HG02884 (cell line): ENCODE measurements at regions not wholly inside any gene's neighbourhood (a gene's known extent, or its start where the extent isn't known, plus 50 kb on each side); places are given as distances from the start of the nearest gene placed in this dataset.

Source experiments
- ATAC-seq: cut with Tn5 transposase; IDR thresholded peaks from one replicate; pipeline ENCODE4 v1.9.1; 2021; ENCODE audit warnings: mild to moderate bottlenecking, moderate library complexity; ENCODE audit not compliant: unreplicated experiment

- ATAC-seq, result no peak
Measured at GRCh38 chr18:26745288-26746181, 120.0 kb downstream of the AQP4 start.

DNA sequence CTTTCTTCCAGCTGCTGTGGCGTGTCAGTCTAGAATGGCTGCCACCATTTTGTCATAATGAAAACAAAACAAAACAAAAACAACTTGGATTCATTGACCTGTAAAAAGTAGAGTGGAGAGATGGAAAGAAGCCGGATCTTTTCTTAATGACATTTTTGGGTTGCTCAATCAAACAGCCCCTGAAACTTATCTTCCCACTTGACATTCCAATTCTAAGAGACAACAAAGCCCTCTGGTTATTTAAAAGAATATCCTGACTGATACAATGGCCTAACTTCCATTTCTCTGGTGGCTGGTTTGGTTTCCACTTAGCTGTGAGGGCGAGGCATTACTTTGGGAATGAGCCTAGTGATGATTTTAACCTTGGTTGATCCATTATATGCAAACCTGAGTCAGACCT, 123.7 kb downstream of the AQP4 start:
- ATAC-seq, result no peak

DNA sequence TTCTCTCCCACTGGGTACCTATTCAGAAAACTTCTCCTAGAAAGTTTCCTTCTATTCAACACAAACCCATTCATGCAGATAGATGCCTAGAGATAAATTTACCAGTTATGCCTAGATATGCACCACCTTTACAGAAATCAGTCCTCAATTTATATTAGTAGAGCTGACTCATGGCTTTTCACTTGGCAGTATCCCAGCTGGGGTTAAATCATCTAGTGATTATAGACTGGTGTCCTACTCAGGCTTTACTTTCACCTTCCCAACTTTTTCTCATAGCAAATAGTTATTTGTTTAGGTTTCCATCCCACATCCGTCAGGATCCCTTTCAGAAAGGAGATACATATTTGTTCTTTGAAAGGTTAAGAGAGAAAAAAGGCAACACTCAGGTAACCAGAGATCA, 124.5 kb downstream of the AQP4 start:
- ATAC-seq, result no peak

DNA sequence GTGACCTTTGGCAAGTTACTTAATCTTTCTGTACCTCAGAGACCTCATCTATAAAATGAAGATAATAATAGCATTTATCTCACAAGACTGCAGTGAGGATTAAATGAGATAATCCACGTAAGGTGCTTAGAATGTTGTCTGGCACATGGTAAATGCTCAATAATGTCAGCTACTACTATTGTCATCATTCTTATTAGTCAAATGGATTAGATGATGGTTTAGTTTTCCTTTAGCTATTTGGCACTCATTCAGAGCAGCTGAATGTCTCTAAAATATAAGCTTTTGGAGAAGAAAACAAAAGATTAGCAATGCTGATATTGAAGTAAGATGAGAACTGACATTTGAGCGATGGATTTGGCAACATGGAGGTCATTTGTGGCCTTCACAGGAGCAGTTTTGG, 125.1 kb downstream of the AQP4 start:
- ATAC-seq, result no peak

DNA sequence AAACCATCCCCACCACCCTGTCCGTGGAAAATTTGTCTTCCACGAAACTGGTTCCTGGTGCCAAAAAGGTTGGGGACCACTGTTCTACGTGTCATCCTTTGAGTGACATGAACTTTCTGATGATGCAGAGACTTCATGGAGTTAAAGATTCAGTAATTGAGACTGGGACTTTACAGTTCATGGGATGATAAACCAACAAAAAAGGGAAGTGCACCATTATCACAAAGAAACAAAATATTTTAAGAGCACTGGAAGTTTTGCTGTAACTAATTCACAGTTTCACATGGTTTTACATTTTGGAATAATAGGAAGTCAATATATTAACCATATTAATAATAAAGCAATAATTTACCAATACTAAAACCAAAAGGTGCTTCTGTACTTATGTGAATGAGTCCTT, 126.8 kb downstream of the AQP4 start:
- no peak for ATAC-seq

- ATAC-seq, result no peak
Measured at GRCh38 chr18:26736301-26736700, 129.2 kb downstream of the AQP4 start.

GRCh38 chr18:26734760-26735159, 130.7 kb downstream of the AQP4 start:
- no peak for ATAC-seq

- ATAC-seq, result no peak
Measured at GRCh38 chr18:26729449-26729848, 136.1 kb downstream of the AQP4 start.

- ATAC-seq, result no peak
Measured at GRCh38 chr18:26729008-26729407, 136.5 kb downstream of the AQP4 start.

- ATAC-seq, result no peak
Measured at GRCh38 chr18:26723981-26724380, 141.5 kb downstream of the AQP4 start.

- ATAC-seq, result no peak
Measured at GRCh38 chr18:26722565-26722931, 143.0 kb downstream of the AQP4 start.

DNA sequence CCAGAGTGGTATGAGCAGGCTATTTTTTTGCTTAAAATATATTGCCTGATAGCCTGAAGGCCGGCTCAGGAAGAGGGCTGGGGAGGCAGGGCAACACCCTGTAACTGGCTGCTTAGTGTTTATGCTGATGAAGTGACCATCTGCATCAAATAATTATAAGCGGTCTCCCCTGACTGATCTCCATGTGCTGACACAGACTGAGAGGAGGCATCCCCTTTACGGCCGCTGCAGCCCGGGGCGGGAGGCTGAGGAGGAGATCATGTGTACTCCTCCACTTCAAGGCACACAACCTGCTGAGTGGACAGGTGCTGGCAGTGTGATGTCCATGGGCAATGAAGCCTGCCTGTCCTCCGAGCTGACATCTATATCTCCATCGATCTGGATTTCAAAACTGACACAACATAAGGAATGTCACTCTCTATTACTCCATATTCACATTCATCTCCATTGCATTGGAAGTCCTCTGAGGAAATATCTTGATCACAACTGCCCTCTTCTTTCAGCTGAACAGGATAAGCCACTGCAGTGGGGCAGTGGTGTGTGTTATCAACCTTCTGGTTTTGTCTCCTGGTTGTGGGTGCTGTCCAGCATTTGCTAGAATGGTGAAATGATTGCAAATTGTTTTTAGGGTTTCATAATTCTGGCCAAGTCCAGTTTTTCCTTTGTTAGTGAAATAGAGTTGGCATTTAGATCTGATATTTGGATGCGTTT, 143.5 kb downstream of the AQP4 start:
- ATAC-seq, result no peak

- no peak for ATAC-seq
Measured at GRCh38 chr18:26719896-26720295, 145.6 kb downstream of the AQP4 start.

GRCh38 chr18:26717123-26717719, 148.3 kb downstream of the AQP4 start:
- no peak for ATAC-seq

- no peak for ATAC-seq
Measured at GRCh38 chr18:26714739-26715138, 150.8 kb downstream of the AQP4 start.

DNA sequence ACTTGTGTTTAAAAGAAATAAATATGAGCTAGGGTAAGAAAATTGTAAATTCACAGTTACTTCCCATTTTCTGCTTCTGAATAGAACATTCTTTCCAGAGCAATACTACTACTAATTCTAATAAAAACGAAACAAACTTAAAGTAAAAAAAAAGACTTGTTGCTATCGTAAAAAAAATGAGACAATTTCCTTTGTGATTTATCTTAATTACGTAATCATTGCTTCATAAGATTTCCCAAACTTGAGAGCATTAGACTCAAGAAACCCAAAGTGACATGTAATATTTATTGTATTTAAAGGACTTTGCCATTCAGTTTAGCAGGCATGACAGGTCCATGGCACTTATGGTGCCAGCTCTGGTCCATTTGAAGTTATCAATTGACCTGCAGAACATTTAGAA, 153.8 kb downstream of the AQP4 start:
- ATAC-seq, result no peak

- peak; percentile 95 for ATAC-seq
Measured at GRCh38 chr18:26710470-26711096, 154.9 kb downstream of the AQP4 start.

DNA sequence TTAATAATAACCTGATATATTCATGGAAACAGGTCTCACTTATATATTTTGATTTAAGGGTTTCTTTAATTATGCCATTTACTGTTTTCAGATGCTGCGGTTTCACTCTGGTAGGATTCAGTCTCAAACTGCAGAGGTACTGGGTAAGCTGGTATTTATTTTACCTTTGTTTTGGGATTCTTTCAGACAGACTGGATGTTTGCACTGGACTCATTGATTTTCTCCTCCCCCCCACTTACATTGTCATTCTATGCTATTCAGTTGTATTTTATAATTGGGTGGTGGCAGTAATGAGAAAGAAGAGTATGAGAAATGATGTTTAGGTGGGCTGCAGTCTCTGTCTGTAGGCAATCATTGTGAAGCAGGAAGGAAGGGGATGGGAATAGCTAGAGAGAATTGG, 155.6 kb downstream of the AQP4 start:
- no peak for ATAC-seq

DNA sequence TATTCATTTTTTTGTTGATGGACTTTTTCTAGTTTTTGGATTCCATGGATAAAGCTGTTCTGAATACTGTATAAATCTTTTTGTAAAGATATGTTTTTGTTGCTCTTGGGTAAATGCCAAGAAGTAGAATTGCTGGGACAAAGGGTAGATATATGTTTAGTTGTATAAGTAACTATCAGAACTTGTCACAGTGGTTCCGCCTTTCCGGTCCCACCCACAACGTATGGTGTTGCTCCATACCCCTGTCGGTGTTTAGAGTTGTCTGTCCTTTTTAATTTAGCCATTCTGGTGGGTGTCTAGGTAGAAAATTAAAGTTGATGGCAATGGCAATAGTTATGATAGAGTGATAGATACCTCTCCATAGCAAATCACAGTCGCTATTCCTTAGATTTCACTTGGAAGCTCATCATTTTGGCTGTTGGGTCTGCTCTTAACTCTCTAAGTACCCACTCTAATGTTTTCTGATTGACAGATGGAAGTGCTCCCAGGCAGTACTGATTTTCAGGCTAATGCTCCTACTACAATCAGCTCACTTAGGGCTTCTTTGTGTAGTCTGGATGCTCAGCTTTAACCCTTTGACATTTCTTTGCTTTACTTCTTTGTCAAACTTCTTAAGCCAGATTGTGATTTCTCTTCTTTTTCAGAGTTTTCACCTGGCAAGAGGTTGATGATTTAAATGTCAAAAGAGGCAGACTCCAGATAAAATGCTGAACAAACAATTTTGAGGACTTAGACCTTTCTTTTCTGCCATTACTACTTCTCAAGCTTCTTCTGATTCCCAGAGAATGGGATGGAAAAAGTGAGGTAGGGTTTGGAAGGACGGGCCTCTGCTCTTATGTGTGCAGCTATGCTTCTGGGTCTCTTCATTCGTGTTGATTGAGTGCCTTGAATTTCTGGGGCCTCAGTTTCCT, 156.4 kb downstream of the AQP4 start:
- no peak for ATAC-seq

GRCh38 chr18:26706911-26707351, 158.6 kb downstream of the AQP4 start:
- no peak for ATAC-seq
